HG03432 (cell line): ENCODE measurements at regions not wholly inside any gene's neighbourhood (a gene's known extent, or its start where the extent isn't known, plus 50 kb on each side); places are given as distances from the start of the nearest gene placed in this dataset.

Experiments used
- ATAC-seq: cut with Tn5 transposase; IDR thresholded peaks from one replicate; pipeline ENCODE4 v1.9.1; 2021; ENCODE audit warnings: mild to moderate bottlenecking, moderate library complexity; ENCODE audit not compliant: unreplicated experiment

DNA sequence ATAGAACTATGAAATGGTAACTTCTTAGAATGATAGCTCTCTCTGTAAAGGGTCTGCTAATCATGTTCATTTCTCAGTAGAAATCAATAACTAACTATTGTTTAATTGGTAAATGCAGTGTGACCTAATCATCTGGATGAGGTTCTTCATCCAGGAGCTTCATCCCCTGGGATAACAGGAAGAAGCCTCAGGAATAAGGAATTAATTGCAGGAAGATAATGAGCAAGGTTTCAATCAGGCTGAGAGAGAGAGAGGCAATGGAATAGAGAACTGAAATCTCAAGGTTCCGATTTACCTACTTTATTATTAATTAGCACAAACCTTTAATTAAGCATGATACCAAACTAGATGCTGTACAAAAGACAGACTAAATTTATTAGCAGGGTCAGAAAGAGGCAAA lies 499.7 kb downstream of the MAT2B start:
- ATAC-seq: no peak

DNA sequence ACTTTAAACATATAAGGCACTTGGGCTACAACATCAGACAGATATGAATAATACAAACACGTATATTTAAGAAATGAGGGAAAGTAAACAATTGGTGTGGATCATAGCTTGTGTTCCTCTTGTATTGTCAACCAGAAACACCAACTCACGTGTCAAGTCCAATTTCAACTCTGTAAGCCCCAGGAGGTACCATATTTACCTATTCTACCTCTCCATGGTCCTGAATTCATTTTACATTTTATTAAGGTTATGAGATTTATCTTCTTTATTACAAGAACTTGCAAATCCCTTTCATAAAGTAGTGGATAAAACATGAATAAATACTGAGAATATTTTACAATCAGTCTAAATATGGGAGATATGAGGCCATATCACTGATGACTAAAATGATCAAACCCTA lies 501.6 kb downstream of the MAT2B start:
- no peak for ATAC-seq

DNA sequence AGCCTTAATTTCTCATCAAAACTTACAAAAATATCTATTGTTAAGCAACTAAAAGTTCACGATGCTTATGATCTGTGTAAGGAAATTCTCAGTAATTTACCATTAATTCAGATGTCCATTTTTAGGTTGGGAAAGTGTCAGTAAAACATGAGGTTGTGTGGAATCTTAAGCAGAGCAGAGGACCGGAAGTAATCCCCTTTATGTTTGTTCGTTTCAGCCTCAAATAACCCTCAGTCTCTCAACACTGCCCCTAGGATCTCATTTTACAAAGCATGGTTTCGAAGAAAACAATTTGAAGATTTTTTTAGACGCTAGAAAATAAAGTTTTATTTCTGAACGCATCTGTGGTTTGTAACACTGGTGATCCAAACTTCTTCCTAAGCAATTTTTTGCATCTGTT lies 504.2 kb downstream of the MAT2B start:
- ATAC-seq: no peak

DNA sequence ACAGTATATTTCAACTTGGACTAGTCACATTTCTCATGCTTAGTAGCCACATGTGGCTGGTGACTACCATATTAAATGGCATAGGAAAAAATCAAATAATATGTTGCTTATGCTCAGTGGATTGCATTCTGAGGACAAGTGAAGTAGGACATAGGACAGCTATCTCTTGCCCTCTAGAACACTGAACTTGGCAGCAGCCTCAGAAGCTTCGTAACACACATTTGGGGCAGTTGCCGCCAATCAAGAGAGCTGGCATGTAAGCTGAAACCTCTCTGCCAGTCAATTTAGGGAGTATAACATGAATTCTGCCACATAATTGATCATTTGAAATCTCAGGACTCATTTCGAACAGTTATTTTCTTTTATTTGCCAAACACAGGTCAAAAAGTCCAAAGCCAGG lies 505.5 kb downstream of the MAT2B start:
- no peak for ATAC-seq

DNA sequence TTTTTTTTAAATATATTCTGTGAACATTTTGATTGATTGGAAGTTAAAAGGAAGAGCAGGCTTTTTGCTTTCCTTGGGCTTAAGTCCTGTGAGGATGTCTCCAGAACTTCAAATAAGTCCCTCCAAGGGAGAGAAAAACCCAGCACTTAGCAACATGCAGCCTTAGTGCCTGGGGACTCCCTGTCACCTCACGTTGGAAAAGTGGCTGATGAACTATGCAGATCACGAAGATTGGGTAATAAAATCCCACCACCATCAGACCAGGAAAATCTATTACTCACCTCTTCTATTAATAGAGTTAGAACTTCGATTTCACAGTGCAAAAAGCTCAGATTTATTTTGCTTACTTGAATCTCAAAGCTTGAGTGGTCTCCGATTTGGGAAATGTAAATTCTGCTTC lies 507.0 kb downstream of the MAT2B start:
- ATAC-seq: no peak

DNA sequence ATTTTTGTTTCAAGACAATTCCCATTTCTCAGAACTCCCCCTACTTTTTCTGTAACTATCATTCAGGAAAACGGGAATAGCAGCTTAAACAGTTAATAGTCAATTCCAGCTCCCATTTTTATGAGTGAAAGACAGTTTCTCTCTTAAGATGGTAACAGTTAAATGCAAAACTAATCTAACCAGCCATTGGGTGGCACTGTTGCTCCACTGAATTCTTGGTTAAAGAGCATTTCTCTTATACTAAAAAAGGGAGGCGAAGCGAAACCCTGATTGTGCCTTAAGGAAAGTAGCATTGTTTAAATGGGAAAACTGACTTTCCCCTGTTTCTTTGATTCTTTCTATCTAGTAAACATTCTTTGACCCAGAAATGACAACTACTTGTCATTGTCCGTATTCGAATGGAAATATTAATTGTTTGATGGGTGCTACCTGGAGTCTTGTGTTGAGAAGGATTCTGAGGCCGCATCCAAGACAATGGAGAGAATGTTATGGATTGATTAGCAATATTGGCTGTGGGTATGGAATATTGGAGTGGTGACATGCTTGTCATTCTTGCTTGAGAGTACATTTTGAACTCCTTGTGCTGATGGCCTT lies 507.8 kb downstream of the MAT2B start:
- peak; percentile 87 for ATAC-seq

DNA sequence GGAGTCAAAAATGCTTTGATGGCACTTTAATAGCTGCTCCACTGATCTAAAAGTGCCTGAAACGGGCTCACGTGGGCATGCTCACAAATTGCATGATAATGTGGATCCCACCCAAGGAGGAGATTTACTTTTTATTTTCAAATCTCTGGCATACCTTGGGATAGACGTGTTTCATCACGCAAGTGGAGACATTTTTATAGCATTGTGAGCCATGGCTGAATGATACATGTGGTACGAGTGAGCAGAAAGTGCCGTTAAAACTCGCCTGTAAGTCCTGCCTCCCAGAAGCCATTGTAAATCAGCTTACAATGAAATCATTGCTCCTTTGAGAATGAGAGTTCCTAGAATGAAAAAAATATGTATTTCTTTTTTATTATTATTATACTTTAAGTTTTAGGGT lies 514.7 kb downstream of the MAT2B start:
- no peak for ATAC-seq

DNA sequence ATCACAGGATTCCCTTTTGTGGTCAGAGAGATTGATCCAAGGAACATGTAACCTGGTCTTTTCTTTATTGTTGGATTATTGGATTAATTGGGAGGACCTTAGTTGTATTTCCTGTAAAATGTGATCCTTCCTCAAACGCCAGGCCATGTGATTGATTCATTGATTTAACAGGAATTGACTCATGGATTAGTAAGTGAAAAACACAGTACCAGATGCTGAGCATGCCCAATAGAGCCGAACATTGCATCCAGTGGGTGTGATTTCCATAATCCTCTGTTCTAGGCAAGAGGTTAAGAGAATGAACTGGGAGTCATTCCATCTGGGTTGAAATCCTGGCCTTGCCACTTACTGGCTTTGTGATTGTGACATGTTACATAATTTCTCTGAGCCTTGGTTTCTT lies 522.3 kb downstream of the MAT2B start:
- no peak for ATAC-seq

DNA sequence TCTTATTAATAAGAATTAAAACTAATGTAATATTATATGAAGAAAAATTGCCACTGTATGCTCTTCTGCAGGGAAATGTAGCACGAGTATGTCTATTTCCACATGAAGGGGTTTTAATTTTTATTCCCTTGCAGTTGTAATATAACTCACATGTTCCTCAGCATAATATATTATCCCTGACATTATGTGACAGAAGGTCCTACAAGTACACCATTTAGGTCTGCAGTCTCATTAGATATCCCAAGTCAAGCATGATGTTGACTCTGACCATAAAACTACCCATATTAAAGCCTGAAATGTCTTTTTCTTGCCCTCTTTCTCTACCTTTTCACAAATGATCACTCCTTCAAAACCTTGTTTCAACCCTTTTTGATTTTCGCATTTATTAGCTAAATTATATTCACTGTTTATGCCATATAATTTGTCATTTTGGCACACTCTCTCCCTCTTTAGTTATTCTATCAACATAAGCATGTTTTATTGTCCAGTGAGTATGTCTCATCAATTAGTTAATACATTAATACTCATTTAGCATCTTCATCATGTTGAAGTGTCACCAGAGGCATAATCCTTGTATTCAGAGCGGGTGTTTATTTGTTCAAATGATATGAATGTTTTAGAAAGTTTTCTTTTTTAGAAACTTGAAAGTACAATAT lies 532.8 kb downstream of the MAT2B start:
- no peak for ATAC-seq

DNA sequence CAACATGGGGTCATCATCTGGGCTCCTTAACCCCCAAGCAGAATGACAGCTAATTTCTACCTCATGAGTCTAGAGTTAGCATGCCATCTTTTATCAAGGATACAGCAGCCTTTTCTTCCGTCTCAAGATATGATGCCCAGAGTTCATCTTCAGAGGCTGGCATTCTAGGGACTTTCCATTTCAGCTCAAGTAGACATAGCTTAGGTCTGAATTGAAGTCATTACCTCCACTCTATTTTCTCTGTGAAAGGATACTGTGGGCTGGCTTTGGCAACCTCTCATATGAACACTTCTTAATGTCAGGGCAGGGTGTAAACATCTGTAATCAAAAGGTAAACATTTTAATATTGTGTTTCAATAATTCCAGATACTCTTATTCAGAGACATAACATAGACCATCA lies 535.7 kb downstream of the MAT2B start:
- ATAC-seq: peak; percentile 67

DNA sequence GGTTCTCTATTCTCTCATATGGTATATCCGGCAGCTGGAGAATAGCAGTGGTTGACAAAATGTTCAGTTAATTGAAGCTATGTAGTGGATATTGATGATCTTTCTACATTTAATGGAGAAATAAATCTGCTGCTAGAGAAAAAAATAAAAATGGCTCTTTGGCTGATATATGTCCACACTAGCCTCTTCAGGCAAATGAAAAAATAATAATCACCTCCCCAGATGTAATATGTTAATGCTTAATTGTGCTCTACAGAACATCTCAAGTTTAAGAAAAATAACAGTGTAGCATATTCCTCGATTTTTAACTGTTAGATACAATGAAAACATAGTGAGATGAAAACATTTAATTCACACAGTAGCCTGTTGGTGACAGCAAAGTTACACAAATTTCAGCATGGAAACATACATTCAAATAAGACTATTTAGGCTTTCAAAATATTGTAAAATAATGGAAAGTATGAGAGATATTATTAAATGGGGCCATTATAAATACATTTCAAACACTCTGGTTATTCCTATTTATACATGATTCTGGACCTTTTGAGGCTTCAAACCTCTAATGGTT lies 543.0 kb downstream of the MAT2B start:
- no peak for ATAC-seq

DNA sequence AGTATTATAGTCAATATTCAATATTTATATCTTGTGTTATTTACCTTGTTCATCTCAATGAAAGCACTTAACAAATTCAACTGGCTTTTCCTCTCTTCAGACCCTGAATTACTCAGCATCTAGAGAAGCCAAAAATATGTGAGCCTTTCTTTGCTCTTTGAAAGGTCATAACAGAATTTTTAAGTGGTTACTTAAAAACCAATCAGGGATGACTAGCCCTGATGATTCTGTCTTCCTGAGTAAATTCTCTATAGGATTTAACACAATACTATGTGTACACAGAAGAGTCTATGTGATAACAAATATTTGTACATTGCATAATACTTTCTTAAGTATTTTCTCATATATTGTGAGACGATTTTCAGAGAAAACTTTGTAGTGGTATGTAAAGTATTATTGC lies 546.3 kb downstream of the MAT2B start:
- no peak for ATAC-seq

DNA sequence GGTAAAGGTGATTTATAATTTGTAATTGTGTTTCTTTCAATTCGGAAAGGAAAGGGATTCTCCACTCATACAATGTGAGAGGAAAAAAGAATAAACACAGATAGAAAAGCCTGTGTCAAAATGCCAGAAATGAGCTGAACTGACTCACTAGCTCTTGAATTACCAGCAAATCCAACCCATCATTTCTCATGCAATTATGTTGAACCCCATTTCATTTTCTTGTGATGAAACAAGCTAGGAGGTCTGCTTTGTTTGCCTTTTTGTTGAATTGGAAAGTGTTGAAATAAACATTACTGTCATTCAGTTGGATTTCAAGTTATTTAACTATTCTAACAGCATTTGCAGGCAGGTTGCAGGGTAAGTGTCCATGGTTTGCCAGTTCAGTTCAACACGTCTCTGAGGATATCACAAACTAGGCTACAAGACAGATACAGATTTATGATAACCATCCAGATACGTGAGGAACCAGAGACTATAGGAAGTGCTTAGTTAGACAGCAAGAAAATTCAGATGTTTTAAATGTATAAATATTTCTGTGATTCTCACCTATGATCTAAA lies 547.2 kb downstream of the MAT2B start:
- ATAC-seq: no peak

DNA sequence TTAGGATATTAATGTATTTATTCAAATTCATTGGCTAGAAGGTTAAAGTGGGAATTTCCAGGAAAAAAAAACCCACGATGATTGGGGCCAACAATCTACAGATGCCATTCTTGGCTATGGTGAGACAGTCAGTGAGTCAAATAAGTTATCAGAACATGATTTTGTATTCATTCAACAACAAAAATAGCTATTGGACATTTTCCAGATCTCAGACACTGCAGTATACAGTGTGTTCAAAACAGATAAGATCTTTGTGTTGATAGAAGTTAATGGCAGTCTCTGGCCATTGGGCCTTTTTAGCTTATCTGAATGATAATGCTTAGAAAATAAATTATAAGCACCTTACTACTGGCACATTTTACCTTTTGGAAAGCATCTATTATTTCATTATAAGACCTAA lies 547.7 kb downstream of the MAT2B start:
- ATAC-seq: no peak

DNA sequence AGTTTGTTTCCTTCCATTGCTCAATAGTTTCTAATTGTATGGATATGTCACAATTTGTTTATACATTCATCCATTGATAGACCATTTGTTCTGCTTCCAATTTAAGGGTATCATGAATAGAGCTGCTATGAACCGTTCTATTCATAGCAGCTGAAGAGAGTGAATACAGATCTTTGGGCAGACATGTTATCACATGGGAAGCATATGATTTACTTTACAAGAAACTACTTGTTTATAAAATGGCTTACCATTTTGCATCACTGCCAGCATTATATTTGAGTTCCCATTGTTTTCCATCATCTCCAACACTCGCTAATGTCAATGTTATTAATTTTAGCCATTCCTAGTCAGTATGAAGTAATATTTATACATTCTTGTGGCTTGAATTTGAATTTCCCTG lies 549.0 kb downstream of the MAT2B start:
- ATAC-seq: no peak

DNA sequence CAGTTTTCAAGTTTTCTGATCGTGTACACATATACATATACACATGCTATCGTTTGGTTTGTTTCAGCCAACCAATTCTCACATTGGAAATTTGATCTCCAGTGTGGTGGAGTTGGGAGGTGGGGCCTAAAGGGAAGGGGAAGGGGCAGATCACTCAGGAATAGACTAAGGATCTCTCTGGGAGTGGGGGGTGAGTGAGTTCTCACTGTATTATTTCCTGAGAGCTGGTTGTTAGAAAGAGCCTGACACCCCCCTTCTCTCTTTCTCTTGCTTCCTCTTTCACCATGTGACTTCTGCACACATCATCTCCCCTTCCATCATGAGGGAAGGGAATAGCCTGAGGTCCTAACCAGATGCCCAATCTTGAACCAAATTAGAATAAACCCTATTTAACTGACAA lies 551.7 kb downstream of the MAT2B start:
- no peak for ATAC-seq

DNA sequence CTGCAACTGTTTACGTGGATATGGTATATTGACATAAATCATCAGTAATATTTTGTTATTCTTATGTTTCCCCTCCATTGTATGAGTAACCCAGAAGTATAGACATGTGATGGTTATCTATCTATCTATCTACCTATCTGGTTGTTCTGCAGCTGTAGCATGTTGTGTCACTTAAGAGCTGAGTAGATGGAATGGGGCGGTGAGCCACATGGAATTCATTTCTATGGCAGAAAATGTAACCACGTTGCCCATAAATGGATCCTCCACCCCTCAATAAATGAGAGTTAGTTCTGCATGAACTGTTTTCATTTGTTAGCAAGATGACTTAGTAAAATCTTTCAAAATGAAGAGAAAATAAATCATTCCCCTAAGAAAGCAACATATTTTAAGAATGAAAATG lies 553.2 kb downstream of the MAT2B start:
- no peak for ATAC-seq

DNA sequence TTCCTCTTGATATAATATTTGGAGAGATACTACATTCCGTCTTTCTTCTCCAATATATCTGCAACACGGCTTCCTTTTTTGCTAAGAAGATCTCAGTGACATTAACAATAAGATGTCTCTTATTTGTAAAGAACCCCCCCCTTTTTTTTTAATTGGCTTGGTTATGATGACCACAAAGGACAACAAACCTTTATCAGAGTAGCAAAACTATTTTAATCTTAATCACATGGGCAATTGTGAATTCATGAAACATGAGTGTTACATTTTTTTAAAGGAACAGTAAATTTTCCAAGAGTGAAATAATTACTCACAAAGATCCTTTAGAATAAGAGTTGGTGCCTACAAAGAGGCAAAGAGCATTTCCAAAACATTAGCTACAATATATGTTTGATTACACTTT lies 554.1 kb downstream of the MAT2B start:
- ATAC-seq: no peak

DNA sequence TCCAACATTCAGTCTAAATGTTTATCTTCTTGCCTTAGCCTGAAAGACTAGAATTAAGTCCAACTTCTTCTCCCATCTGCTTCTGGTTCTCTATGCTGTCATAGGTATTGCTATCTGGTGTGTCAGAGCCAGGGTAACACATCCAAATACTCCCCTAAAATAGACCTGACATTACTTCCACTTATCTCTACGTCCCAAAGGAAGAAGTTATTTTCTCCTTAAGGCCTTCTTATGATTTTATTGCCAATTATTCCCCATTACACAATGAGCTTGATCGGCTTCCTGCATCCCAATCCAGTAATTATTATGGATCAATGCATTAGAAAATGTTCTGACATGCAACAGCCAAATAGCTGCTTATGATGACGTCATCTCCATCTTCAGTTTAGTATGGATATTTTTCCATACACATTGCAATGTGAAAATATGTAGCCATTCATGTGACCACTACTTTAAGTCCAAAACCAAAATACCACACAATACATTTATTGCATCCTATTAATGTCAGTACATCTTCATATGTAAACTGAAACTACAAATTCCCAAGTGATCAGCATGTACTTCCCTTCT lies 555.5 kb downstream of the MAT2B start:
- no peak for ATAC-seq

DNA sequence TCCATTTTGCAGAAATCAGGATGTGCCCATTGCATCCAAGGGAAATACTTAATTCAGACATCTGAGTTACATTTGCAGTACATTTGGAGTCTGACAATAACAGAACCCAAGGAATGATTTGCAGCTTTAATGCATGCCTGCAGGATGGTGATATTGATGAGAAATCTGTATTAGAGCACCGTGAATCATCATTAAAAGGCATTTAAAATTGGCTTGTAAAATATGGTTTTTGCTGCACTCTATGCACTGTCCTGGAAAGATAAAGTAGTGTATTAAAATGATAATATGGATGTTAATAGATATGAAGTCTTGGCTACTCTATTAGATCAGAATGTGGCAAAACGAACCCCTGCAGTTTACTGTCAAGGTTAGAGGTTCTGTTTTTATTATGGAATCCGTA lies 556.9 kb downstream of the MAT2B start:
- ATAC-seq: no peak

DNA sequence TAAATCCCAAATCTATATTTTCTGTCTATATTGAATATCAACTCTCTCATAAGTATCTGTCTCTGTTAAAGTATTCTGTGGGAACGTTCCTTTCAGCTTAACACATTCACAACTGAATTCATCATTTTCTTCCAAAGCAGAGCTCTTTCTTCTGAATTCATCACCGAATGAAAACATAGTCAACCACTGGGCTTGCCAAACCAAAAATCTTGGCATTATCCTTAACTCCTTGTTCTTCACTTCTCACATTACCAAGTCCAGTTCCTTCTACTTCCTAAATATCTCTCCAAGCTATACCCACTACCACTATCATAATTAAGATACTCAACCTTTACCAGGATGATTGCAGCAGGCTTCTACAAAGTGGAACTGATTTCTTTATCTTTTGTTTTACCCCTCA lies 559.8 kb downstream of the MAT2B start:
- ATAC-seq: no peak

DNA sequence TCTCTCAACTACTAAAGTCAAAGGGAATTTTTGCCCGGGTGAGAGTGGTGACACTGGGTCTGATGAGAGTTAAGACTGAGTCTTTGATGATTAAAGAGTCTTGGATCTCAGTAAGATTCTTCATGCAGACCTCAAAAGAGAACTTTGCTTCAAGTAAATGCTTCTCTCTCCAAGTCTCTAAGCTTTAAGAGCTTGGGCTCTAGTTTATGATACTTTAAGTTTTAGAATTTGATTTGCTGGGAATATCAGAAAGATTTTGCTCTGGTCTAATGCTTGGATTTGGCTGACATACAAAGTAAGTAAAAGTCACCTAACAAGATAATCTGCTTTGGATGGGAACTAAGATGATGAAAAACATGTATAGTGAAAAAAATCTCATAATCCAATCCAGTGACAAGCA lies 566.3 kb downstream of the MAT2B start:
- no peak for ATAC-seq
